HCT116 (cell line): ENCODE measurements at regions not wholly inside any gene's neighbourhood (a gene's known extent, or its start where the extent isn't known, plus 50 kb on each side); places are given as distances from the start of the nearest gene placed in this dataset.

Source experiments
- ATF3 ChIP-seq: IDR thresholded peaks from 2 replicates; pipeline ENCODE4 v1.6.1; 2012
- CTCF ChIP-seq, 3 experiments: fragments of 200-600 bp in 1 of 3; sonication (generic) in 1 of 3; IDR thresholded peaks in 2 of 3; conservative IDR thresholded peaks in 1 of 3; 2 replicates each; pipeline ENCODE4 v1.5.1; 2012 to 2017; ENCODE audit warnings: low read depth in 2 of 3, low read length in 2 of 3, antibody characterized with exemption in 1 of 3, borderline replicate concordance in 1 of 3, control low read depth in 1 of 3, mild to moderate bottlenecking in 1 of 3, mixed read lengths in 1 of 3, mixed run types in 1 of 3, moderate library complexity in 1 of 3; ENCODE audit not compliant: insufficient read depth in 1 of 3
- EGR1 ChIP-seq: IDR thresholded peaks from 2 replicates; pipeline ENCODE4 v1.6.1; 2012; ENCODE audit warnings: low read depth
- ELF1 ChIP-seq: IDR thresholded peaks from 2 replicates; pipeline ENCODE4 v1.6.1; 2012; ENCODE audit warnings: low read depth, borderline replicate concordance
- EZH2 ChIP-seq: fragments of 200-600 bp; sonication (generic); IDR thresholded peaks from 2 replicates; pipeline ENCODE4 v1.6.1; 2017; ENCODE audit warnings: antibody characterized with exemption, mixed run types
- EZH2phosphoT487 ChIP-seq: fragments of 200-600 bp; IDR thresholded peaks from 2 replicates; pipeline ENCODE4 v1.6.1; 2018; ENCODE audit warnings: antibody characterized with exemption, borderline replicate concordance
- FOSL1 ChIP-seq: IDR thresholded peaks from 2 replicates; pipeline ENCODE4 v1.6.1; 2012; ENCODE audit warnings: low read depth
- MAX ChIP-seq: IDR thresholded peaks from 2 replicates; pipeline ENCODE4 v1.6.1; 2012
- POLR2A ChIP-seq: IDR thresholded peaks from 2 replicates; pipeline ENCODE4 v1.7.0; 2011; ENCODE audit warnings: borderline replicate concordance; ENCODE audit not compliant: insufficient read depth, insufficient read length; ENCODE audit errors: extremely low read depth
- POLR2AphosphoS5 ChIP-seq: IDR thresholded peaks from 2 replicates; pipeline ENCODE4 v1.6.1; 2011; ENCODE audit warnings: mild to moderate bottlenecking, low read depth, low read length, moderate library complexity
- REST ChIP-seq: IDR thresholded peaks from 2 replicates; pipeline ENCODE4 v1.6.1; 2012; ENCODE audit warnings: low read depth
- SIN3A ChIP-seq: IDR thresholded peaks from 2 replicates; pipeline ENCODE4 v1.6.1; 2012; ENCODE audit warnings: low read depth
- YY1 ChIP-seq: IDR thresholded peaks from 2 replicates; pipeline ENCODE4 v1.6.1; 2011; ENCODE audit warnings: low read length, low read depth, moderate library complexity, mild to moderate bottlenecking; ENCODE audit not compliant: insufficient replicate concordance; ENCODE audit errors: extremely low read depth

- TF ChIP-seq MAX = no peak
- no peak for TF ChIP-seq CTCF (IDR thresholded peaks at IDR 0.05 in 2 of 3, conservative IDR thresholded peaks at IDR 0.05 in 1 of 3; ENCODE audit: borderline replicate concordance in 1 of 3, insufficient read depth in 1 of 3, low read depth in 2 of 3, low read length in 2 of 3)
- TF ChIP-seq YY1 = no peak
- no peak for TF ChIP-seq POLR2A
- no peak for TF ChIP-seq EZH2phosphoT487
- no peak for TF ChIP-seq REST
- no peak for TF ChIP-seq EZH2
- TF ChIP-seq EGR1 = no peak
- no peak for TF ChIP-seq SIN3A
- TF ChIP-seq ELF1 = no peak
- no peak for TF ChIP-seq ATF3
- no peak for TF ChIP-seq FOSL1
- no peak for TF ChIP-seq POLR2AphosphoS5
These were observed 86.1 kb upstream of the ZNF217 start for GRCh38 chr20:53679597-53680309.
